GM21390 (cell line): ENCODE measurements at regions not wholly inside any gene's neighbourhood (a gene's known extent, or its start where the extent isn't known, plus 50 kb on each side); places are given as distances from the start of the nearest gene placed in this dataset.

Experiments used
- ATAC-seq: cut with Tn5 transposase; IDR thresholded peaks from one replicate; pipeline ENCODE4 v1.9.1; 2021; ENCODE audit not compliant: unreplicated experiment

- no peak for ATAC-seq
These were observed 361.2 kb downstream of the UTRN start for GRCh38 chr6:144646093-144647056.

DNA sequence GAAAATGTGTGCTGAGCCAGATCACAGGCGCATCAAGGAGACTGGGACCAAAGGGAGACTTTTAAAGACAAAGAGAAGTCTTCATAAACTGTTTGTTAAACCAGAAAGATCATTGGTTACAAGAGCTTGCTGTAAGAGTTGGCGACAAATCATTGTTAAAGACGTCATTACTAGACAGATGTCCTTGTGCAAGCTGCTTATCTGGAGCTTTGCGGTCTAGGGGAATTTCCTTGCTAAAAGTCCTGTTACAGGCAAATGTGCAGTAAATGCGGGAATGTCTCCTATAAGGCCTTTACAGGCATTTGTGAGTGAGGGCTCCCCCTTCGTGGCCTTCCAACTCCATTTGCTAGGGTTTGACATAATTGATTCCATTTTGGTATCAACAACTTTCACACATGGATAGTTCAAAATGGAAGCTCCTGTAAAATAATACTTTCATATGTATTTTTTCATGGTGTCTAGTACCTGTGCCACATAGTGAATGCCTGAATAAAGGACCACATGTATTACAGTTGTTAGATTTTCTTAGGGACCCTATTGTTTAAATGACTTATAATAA lies 362.4 kb downstream of the UTRN start:
- no peak for ATAC-seq

GRCh38 chr6:144647971-144648651 lies 363.0 kb downstream of the UTRN start:
- ATAC-seq, result no peak

DNA sequence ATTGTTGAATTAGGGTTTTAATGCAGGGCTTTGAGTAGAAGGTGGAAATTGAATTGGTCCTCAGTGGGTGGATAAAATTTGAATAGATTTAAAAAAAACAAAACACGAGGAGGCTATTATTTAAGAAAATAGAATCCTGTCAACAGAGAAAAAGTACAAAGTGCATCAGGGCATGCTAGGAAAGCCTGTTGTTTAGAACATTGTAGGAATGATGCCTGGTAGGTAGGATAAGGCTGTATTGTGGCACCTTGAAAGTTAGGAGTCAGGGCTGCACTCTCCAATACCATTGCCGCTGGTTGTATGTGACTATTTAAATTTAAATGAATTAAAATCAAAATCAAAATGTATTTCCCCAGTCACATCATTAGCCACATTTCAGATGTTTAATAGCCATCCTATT lies 363.9 kb downstream of the UTRN start:
- no peak for ATAC-seq

DNA sequence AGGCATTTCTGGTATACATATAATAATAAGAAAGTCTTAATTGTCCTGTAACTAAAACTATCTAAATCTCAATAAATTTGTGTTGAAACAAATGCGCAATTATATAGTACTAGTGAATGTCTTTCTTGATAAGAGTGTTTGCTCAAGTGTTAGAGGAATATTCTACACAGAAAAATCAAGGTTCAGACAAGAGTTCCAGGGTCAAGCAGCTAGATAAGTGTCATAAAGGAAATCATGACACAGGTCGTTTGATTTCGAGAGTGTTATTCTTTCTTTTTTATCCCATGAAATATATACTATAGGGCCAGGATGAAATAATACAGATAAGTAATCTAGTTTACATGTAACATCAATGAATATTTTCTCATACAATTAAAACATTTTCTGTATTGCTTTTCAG lies 366.1 kb downstream of the UTRN start:
- ATAC-seq, result no peak

DNA sequence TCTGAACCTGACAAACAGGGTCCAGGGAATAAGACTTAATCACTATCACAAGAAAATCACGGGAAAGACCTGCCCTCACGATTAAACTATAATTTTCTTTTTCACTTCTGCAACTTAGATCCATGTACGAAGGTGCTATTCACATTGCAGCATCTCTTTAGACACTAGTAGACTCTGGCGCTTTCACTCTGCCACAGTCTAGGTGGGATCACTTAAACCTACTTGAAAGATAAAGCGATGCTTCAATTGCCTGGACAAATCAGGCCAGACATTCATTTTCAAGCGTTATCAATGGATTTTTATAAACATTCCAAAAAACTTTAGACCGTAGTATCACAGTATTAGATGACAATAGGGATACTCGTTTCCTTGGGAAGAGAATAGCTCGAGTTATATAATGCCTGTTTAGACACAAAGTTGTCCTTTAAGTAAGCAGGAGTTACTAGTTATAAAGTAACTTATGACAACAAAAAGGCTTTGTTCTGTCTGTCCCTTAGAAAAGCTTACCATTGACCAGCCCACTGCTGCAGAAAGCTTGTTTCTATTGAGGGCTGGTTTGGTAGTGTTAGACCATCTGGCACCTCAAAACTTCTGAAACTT lies 367.3 kb downstream of the UTRN start:
- ATAC-seq, result no peak

- peak; percentile 85 for ATAC-seq
These were observed 368.9 kb downstream of the UTRN start for GRCh38 chr6:144653885-144654505.

GRCh38 chr6:144654506-144654905 lies 369.4 kb downstream of the UTRN start:
- ATAC-seq, result no peak

GRCh38 chr6:144655376-144655775 lies 370.2 kb downstream of the UTRN start:
- ATAC-seq, result no peak

- no peak for ATAC-seq
These were observed 372.6 kb downstream of the UTRN start for GRCh38 chr6:144657691-144658090.

DNA sequence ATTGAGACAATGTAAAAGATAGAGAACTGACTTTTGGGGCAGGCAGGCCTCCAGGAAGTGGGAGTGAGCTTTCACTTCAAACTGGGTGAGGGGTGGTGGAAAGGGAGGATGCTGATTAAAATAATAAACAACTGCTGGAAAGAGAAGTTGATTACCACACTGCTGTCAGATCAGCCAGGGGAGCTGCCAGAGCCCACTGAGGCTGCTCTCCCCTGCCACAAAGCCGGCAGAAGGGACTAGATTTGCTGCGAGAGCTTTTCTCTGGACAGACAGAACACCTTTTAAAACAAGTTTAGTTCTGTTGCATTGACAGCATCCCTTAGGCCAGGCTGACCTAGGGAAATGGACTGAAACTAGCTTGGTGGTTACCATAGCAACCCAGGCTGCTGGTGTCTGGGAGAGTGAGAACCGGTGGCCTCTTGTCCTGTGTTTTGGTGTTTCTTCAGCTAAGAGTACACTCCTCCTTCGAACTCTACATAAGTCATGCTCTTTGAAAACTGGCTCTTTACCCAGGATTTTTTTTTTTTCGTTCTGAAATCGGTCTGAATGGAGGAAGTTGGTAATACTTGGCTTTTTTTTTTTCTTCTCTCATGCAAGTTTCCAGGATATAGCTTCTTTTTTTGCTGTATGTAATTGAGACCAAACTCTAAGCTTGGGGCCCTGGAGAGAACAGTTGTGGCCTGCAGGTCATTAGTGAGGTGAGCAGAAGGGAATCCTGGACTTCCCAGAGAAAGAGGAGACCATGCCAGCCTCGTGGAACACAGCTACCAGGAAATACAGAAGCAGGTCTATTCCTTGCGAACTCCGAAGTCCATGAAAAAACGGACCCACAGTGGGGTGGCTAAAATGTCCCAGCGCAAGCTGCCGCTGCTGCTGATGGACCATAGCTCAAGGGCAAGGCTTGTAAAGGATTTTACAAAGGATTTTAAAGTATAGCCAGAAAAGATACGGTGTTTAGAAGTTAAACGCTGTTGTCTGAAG lies 374.4 kb downstream of the UTRN start:
- peak; percentile 78 for ATAC-seq

DNA sequence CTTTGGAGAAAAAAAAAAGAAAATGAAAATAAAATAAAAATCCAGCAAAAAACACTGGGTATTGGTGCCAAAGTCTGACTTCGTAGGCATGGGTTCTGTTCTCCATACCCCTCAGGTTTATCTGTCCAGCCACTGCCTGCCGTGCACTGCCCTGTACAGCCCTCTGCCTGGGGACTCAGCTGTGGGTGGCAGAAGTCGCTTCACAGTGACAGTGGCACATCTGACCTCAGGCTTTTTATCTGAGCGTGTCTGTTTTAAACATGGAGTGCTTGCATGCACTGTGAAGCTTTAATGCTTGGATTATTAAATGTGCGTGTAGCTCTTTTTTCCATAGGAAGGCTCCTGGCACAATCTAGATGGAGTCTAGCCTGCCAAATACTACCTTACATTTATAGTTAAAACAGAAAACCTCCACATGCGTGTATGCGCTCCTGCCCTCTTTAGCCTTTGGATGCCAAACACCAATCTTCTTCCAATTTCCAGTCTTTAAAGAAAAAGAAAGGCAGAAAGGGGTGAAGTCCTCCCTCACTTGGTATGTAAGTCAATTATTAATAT lies 375.5 kb downstream of the UTRN start:
- no peak for ATAC-seq

DNA sequence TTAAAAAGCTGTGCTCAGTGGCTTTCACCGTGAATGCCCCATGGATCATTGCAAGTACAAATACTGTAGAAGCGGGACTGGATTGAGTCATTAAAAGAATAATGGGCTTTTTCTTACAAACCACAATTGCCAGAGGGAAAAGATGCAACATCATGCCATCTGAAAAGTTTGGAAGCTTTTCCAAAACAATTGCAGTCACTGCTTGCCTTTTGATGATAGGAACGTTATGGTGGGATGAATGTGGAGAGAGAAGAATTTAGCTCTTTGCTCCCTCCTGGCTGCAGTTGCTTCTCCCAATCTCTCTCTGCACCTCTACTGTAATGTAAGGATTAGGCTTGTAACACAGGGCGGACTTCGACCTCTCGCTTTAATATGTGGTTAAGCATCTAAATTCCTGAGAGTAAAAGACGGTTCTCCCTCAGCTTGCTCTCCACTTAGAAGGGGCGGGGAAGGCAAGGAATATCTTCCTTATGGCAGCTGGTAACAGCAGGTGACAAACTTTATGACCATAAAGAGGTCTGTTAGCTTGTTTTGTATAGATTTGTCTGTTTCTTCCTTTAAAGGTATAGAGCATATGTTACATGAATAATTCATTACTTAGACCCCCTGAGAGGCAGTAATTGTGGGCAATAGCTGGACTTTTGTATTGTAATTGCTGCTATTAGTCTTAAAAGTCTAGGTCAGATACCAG lies 376.1 kb downstream of the UTRN start:
- ATAC-seq, result no peak

- no peak for ATAC-seq
These were observed 377.8 kb downstream of the UTRN start for GRCh38 chr6:144662812-144663365.

GRCh38 chr6:144664281-144664680 lies 379.1 kb downstream of the UTRN start:
- no peak for ATAC-seq

- no peak for ATAC-seq
These were observed 379.8 kb downstream of the UTRN start for GRCh38 chr6:144664947-144665346.

DNA sequence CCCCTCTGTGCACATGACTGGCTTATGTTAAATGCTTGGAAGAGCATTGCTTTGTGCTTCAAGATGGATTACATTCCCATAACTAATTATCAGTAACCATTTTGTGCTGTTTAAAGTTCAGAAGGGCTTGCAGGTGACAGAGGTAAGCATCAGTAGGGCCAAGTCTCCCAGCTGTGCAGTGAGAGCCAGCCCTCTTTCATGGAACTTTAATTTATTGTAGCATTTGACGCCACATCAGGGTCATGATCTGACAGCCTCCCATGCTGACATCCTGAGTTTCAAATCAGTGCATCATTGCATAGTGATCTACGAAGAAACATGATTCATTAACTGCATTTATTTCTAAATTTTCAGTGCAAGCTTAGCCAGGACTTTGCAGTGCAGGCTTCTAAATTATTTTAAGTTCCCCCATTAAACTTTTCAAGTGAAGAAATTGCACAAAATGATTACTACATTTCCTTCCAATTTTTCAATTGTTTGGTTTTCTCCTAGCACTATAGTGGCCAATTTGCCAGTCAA lies 380.9 kb downstream of the UTRN start:
- ATAC-seq, result no peak

- no peak for ATAC-seq
These were observed 381.6 kb downstream of the UTRN start for GRCh38 chr6:144666781-144667180.
